HCT116 (cell line): ENCODE measurements at regions not wholly inside any gene's neighbourhood (a gene's known extent, or its start where the extent isn't known, plus 50 kb on each side); places are given as distances from the start of the nearest gene placed in this dataset.

Experiments
- ATAC-seq: fragments of 200-7000 bp; cut with Tn5 transposase; 2 replicates; pipeline ENCODE4 v1.9.1; 2020; ENCODE audit warnings: mild to moderate bottlenecking, moderate library complexity
- BruUV-seq: library from RNA; stranded (reverse); fragments of 400-500 nt; replicated peaks from 2 replicates; lab custom pipeline; 2021; lab: Mats Ljungman, UMichigan
- CTCF ChIA-PET: fragments of 300-600 bp; sonication (Branson Sonifier 250); formaldehyde crosslinking; loops from one replicate; lab custom pipeline; 2021; ENCODE audit warnings: antibody characterized with exemption; lab: Charles Lee
- POLR2A ChIA-PET: fragments of 300-600, 350-600 bp; sonication (Branson Sonifier 250); formaldehyde crosslinking; loops from one replicate; lab custom pipeline; 2021; ENCODE audit warnings: antibody characterized with exemption; lab: Charles Lee
- RAD21 ChIA-PET, 2 experiments: fragments of 300-600 bp; sonication (Branson Sonifier 250); formaldehyde crosslinking; loops; one replicate each; lab custom pipeline; 2023; ENCODE audit warnings: low total read pairs in 2 of 2; ENCODE audit not compliant: uncharacterized antibody in 2 of 2, unreplicated experiment in 2 of 2, low non-redundant PET in 1 of 2; lab: Charles Lee
- DNase-seq: peaks from one replicate; pipeline ENCODE4 v3.0.0-alpha.2; 2010; ENCODE audit warnings: low read depth, low spot score
- H2AFZ ChIP-seq: fragments of 200-600 bp; shearing (Covaris generic), sonication (generic); 2 replicates; pipeline ENCODE4 v1.6.1; 2017; ENCODE audit warnings: low read depth, mixed run types, mixed read lengths, antibody characterized with exemption, low read length; ENCODE audit not compliant: poor library complexity, severe bottlenecking
- H3K27ac ChIP-seq: 2 replicates; pipeline ENCODE4 v1.5.1; 2012; ENCODE audit warnings: low read depth, low read length
- H3K27me3 ChIP-seq: fragments of 200-600 bp; sonication (generic); 2 replicates; pipeline ENCODE4 v1.6.1; 2016; ENCODE audit warnings: mixed run types, low read length, mixed read lengths; ENCODE audit not compliant: insufficient read depth
- H3K36me3 ChIP-seq, 2 experiments: fragments of 200-500 bp in 1 of 2; fragments of 200-600 bp in 1 of 2; sonication (Bioruptor generic) in 1 of 2; sonication (generic) in 1 of 2; 2 replicates each; pipeline versions ENCODE4 v1.5.1 to v1.6.1; 2014 to 2016; ENCODE audit warnings: low read length in 2 of 2, inconsistent platforms in 1 of 2, mixed read lengths in 1 of 2, mixed run types in 1 of 2; ENCODE audit not compliant: insufficient read depth in 2 of 2, control insufficient read depth in 1 of 2
- H3K4me1 ChIP-seq, 2 experiments: fragments of 200-600 bp in 1 of 2; sonication (generic) in 1 of 2; 2 replicates each; pipeline versions ENCODE4 v1.5.1 to v1.6.1; 2012 to 2017; ENCODE audit warnings: low read length in 2 of 2, inconsistent platforms in 1 of 2, mild to moderate bottlenecking in 1 of 2, mixed read lengths in 1 of 2, mixed run types in 1 of 2, moderate library complexity in 1 of 2; ENCODE audit not compliant: insufficient read depth in 2 of 2, control insufficient read depth in 1 of 2
- H3K4me2 ChIP-seq: fragments of 200-600 bp; sonication (generic); 2 replicates; pipeline ENCODE4 v1.6.1; 2017; ENCODE audit warnings: mixed run types, low read length, mixed read lengths
- H3K4me3 ChIP-seq, 2 experiments: fragments of 200-600 bp in 1 of 2; sonication (generic) in 1 of 2; replicated peaks in 1 of 2; 2 replicates each; pipeline ENCODE4 v1.5.1; 2011 to 2016; ENCODE audit warnings: low read length in 2 of 2, control low read depth in 1 of 2, low read depth in 1 of 2, mild to moderate bottlenecking in 1 of 2, mixed read lengths in 1 of 2, mixed run types in 1 of 2
- H3K79me2 ChIP-seq: fragments of 200-600 bp; sonication (generic); 2 replicates; pipeline ENCODE4 v1.6.1; 2017; ENCODE audit warnings: mild to moderate bottlenecking, mixed run types, low read length, moderate library complexity, mixed read lengths; ENCODE audit not compliant: insufficient read depth
- H3K9ac ChIP-seq: fragments of 200-600 bp; sonication (generic); 2 replicates; pipeline ENCODE4 v1.6.1; 2016; ENCODE audit warnings: low read length, mixed read lengths
- H3K9me2 ChIP-seq: fragments of 200-600 bp; sonication (generic), shearing (Covaris generic); 2 replicates; pipeline ENCODE4 v1.6.1; 2017; ENCODE audit warnings: mixed run types, mild to moderate bottlenecking, moderate library complexity; ENCODE audit not compliant: insufficient read depth
- H3K9me3 ChIP-seq, 2 experiments: fragments of 200-500 bp in 1 of 2; fragments of 200-600 bp in 1 of 2; sonication (Bioruptor generic) in 1 of 2; sonication (generic) in 1 of 2; 2 replicates each; pipeline ENCODE4 v1.6.1; 2014 to 2017; ENCODE audit warnings: low read length in 2 of 2, mixed read lengths in 2 of 2, inconsistent platforms in 1 of 2, low read depth in 1 of 2, mild to moderate bottlenecking in 1 of 2, mixed run types in 1 of 2, moderate library complexity in 1 of 2; ENCODE audit not compliant: control insufficient read depth in 1 of 2, insufficient read depth in 1 of 2
- H4K20me1 ChIP-seq: fragments of 200-600 bp; sonication (generic), shearing (Covaris generic); 2 replicates; pipeline ENCODE4 v1.6.1; 2017; ENCODE audit warnings: mixed run types, mild to moderate bottlenecking, moderate library complexity; ENCODE audit not compliant: insufficient read depth
- ATF3 ChIP-seq: IDR thresholded peaks from 2 replicates; pipeline ENCODE4 v1.6.1; 2012
- CBX3 ChIP-seq: IDR thresholded peaks from 2 replicates; pipeline ENCODE4 v1.6.1; 2012; ENCODE audit warnings: low read depth
- CEBPB ChIP-seq: IDR thresholded peaks from 2 replicates; pipeline ENCODE4 v1.6.1; 2012; ENCODE audit warnings: low read depth
- CTCF ChIP-seq, 3 experiments: fragments of 200-600 bp in 1 of 3; sonication (generic) in 1 of 3; IDR thresholded peaks in 2 of 3; conservative IDR thresholded peaks in 1 of 3; 2 replicates each; pipeline ENCODE4 v1.5.1; 2012 to 2017; ENCODE audit warnings: low read depth in 2 of 3, low read length in 2 of 3, antibody characterized with exemption in 1 of 3, borderline replicate concordance in 1 of 3, control low read depth in 1 of 3, mild to moderate bottlenecking in 1 of 3, mixed read lengths in 1 of 3, mixed run types in 1 of 3, moderate library complexity in 1 of 3; ENCODE audit not compliant: insufficient read depth in 1 of 3
- EGR1 ChIP-seq: IDR thresholded peaks from 2 replicates; pipeline ENCODE4 v1.6.1; 2012; ENCODE audit warnings: low read depth
- ELF1 ChIP-seq: IDR thresholded peaks from 2 replicates; pipeline ENCODE4 v1.6.1; 2012; ENCODE audit warnings: low read depth, borderline replicate concordance
- JUND ChIP-seq: IDR thresholded peaks from 2 replicates; pipeline ENCODE4 v1.6.1; 2012
- POLR2A ChIP-seq: IDR thresholded peaks from 2 replicates; pipeline ENCODE4 v1.7.0; 2011; ENCODE audit warnings: borderline replicate concordance; ENCODE audit not compliant: insufficient read depth, insufficient read length; ENCODE audit errors: extremely low read depth
- RAD21 ChIP-seq: IDR thresholded peaks from 2 replicates; pipeline ENCODE4 v1.6.1; 2012; ENCODE audit warnings: low read depth, mild to moderate bottlenecking
- SIN3A ChIP-seq: IDR thresholded peaks from 2 replicates; pipeline ENCODE4 v1.6.1; 2012; ENCODE audit warnings: low read depth
- SRF ChIP-seq: IDR thresholded peaks from 2 replicates; pipeline ENCODE4 v1.6.1; 2012; ENCODE audit warnings: low read depth
- TCF7L2 ChIP-seq: IDR thresholded peaks from 2 replicates; pipeline ENCODE4 v1.7.0; 2011; ENCODE audit warnings: borderline replicate concordance, inconsistent platforms; ENCODE audit not compliant: insufficient read depth, insufficient read length; ENCODE audit errors: extremely low read depth
- YY1 ChIP-seq: IDR thresholded peaks from 2 replicates; pipeline ENCODE4 v1.6.1; 2011; ENCODE audit warnings: low read length, low read depth, moderate library complexity, mild to moderate bottlenecking; ENCODE audit not compliant: insufficient replicate concordance; ENCODE audit errors: extremely low read depth
- ZFX ChIP-seq: fragments of 450-650 bp; IDR thresholded peaks from 2 replicates; pipeline ENCODE4 v1.6.1; 2017
- intact Hi-C: fragments of 100-400 bp; cut with micrococcal nuclease; formaldehyde crosslinking; loops from 2 replicates; pipeline ENCODE4 v1.10.0; 2022
- TF ChIP-seq, protein P1 (sequence below): IDR thresholded peaks from 2 replicates; pipeline ENCODE4 v1.6.1; 2012
- TF ChIP-seq, protein P2 (sequence below): IDR thresholded peaks from 2 replicates; pipeline ENCODE4 v1.6.1; 2011; ENCODE audit warnings: mild to moderate bottlenecking, low read length, moderate library complexity; ENCODE audit not compliant: insufficient replicate concordance; ENCODE audit errors: extremely low read depth

- H4K20me1 ChIP-seq, result no peaks in the 10 kb centered on the region
- no peaks in the 10 kb centered on the region for H3K79me2 ChIP-seq
- ChIA-PET RAD21 (no interaction called here), POLR2A (no interaction called here), CTCF (no interaction called here)
- no peak overlapping the region for H3K9ac ChIP-seq
- H3K4me3 ChIP-seq, result no peak overlapping the region
- no peaks in the 10 kb centered on the region for H3K27me3 ChIP-seq
- H3K27ac ChIP-seq, result no peak overlapping the region
- ATAC-seq, result no peak
- H2AFZ ChIP-seq, result no peak overlapping the region
- H3K4me2 ChIP-seq, result no peak overlapping the region
- no peak for TF ChIP-seq JUND
- no peak for TF ChIP-seq SIN3A
- no peak for TF ChIP-seq CEBPB
- TF ChIP-seq CBX3, result no peak
- no peak for TF ChIP-seq CTCF (IDR thresholded peaks at IDR 0.05 in 2 of 3, conservative IDR thresholded peaks at IDR 0.05 in 1 of 3; ENCODE audit: borderline replicate concordance in 1 of 3, insufficient read depth in 1 of 3, low read depth in 2 of 3, low read length in 2 of 3)
- TF ChIP-seq YY1, result no peak
- no peak for TF ChIP-seq POLR2A
- no peak for TF ChIP-seq SRF
- no peak for TF ChIP-seq ZFX
- TF ChIP-seq TCF7L2, result no peak
- no peak for TF ChIP-seq ATF3
- TF ChIP-seq, protein P1, sequence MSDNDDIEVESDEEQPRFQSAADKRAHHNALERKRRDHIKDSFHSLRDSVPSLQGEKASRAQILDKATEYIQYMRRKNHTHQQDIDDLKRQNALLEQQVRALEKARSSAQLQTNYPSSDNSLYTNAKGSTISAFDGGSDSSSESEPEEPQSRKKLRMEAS, result no peak
- TF ChIP-seq, protein P2, sequence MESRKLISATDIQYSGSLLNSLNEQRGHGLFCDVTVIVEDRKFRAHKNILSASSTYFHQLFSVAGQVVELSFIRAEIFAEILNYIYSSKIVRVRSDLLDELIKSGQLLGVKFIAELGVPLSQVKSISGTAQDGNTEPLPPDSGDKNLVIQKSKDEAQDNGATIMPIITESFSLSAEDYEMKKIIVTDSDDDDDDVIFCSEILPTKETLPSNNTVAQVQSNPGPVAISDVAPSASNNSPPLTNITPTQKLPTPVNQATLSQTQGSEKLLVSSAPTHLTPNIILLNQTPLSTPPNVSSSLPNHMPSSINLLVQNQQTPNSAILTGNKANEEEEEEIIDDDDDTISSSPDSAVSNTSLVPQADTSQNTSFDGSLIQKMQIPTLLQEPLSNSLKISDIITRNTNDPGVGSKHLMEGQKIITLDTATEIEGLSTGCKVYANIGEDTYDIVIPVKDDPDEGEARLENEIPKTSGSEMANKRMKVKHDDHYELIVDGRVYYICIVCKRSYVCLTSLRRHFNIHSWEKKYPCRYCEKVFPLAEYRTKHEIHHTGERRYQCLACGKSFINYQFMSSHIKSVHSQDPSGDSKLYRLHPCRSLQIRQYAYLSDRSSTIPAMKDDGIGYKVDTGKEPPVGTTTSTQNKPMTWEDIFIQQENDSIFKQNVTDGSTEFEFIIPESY, result no peak
- TF ChIP-seq ELF1, result no peak
- TF ChIP-seq RAD21, result no peak
- TF ChIP-seq EGR1, result no peak
- H3K4me1 ChIP-seq, result no peaks in the 10 kb centered on the region
- intact Hi-C loops, result no loop called here
- H3K36me3 ChIP-seq, result no peaks in the 10 kb centered on the region
- H3K9me2 ChIP-seq, result no peaks in the 10 kb centered on the region
- no peak for DNase-seq
- H3K9me3 ChIP-seq, result no peaks in the 10 kb centered on the region
- BruUV-seq, result no TSS peak
Observed at GRCh38 chr5:57577432-57578175, 95.0 kb upstream of the ACTBL2 start.
